Gastroesophageal sphincter (tissue), 4 donors: ENCODE measurements at regions not wholly inside any gene's neighbourhood (a gene's known extent, or its start where the extent isn't known, plus 50 kb on each side); places are given as distances from the start of the nearest gene placed in this dataset.

Experiments
- ATAC-seq: fragments of 150-250 bp; one replicate; pipeline ENCODE4 v1.9.1; 2016; ENCODE audit warnings: mild to moderate bottlenecking, moderate library complexity
- H3K27ac ChIP-seq, 4 donors: fragments of 200-600 bp; sonication (generic) in 3 of 4; 1 replicate in 3 of 4; 2 replicates in 1 of 4; pipeline ENCODE4 v1.5.1; 2016 to 2019
- H3K27me3 ChIP-seq: fragments of 200-600 bp; sonication (generic); one replicate; pipeline ENCODE4 v1.5.1; 2019
- H3K36me3 ChIP-seq, 2 donors: fragments of 200-600 bp; sonication (generic); one replicate each; pipeline ENCODE4 v1.5.1; 2019; ENCODE audit warnings: control low read depth in 1 of 2
- H3K4me1 ChIP-seq, 3 donors: fragments of 200-600 bp; sonication (generic); 1 replicate in 2 of 3; 2 replicates in 1 of 3; pipeline ENCODE4 v1.5.1; 2016 to 2019; ENCODE audit warnings: control low read depth in 2 of 3
- H3K4me3 ChIP-seq, 2 donors: fragments of 200-600 bp; sonication (generic); one replicate each; pipeline ENCODE4 v1.5.1; 2019; ENCODE audit warnings: mild to moderate bottlenecking in 1 of 2, moderate library complexity in 1 of 2
- H3K9me3 ChIP-seq, 3 donors: fragments of 200-600 bp; sonication (generic); one replicate each; pipeline ENCODE4 v1.5.1; 2017 to 2019; ENCODE audit warnings: control low read depth in 2 of 3
- EP300 ChIP-seq: sonication (generic); formaldehyde crosslinking; IDR thresholded peaks from one replicate; pipeline ENCODE4 v1.6.1; 2017; ENCODE audit warnings: antibody characterized with exemption, mild to moderate bottlenecking
- POLR2A ChIP-seq, 2 donors: fragments of 450-650 bp; IDR thresholded peaks; one replicate each; pipeline ENCODE4 v1.6.1; 2017; ENCODE audit warnings: antibody characterized with exemption in 2 of 2, mild to moderate bottlenecking in 2 of 2, moderate library complexity in 1 of 2
- POLR2AphosphoS5 ChIP-seq: sonication (generic); formaldehyde crosslinking; IDR thresholded peaks from one replicate; pipeline ENCODE4 v1.6.1; 2017; ENCODE audit warnings: antibody characterized with exemption
- WGBS, 2 donors: methylation state at CpG; one replicate each; pipeline ENCODE4 v1.1.5; 2018; ENCODE audit warnings: low coverage in 1 of 2; 5-methylcytosine and 5-hydroxymethylcytosine counted together
- TF ChIP-seq, protein P1 (sequence below), 4 experiments: fragments of 200-600 bp in 2 of 4; fragments of 450-650 bp in 2 of 4; sonication (generic) in 1 of 4; IDR thresholded peaks; one replicate each; pipeline ENCODE4 v1.5.1; 2017 to 2019; ENCODE audit warnings: antibody characterized with exemption in 4 of 4, mild to moderate bottlenecking in 2 of 4, moderate library complexity in 2 of 4

DNA sequence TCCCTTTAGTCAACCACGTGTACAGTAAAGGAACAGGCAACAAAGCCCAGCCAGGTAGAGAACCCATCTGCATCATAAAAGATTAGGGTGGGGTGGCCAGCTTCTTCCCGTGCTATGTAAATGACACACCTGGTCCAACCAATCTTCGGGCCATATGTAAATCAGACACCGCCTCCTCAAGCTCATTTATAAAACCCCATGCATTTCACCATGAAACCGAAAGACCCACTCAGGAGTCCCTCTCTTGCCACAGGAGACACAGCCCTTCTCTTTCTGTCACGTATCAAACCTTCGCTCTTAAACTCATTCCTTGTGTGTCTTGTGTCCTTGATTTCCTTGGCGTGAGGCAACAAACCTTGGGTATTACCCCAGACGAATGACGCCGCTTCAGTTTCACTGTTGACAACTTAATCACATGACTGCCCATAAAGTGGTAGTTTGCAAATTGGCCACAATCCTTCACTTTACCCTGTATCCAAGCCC, 59.8 kb upstream of the TBPL2 start:
- TF ChIP-seq POLR2AphosphoS5, result no peak
- TF ChIP-seq, protein P1, sequence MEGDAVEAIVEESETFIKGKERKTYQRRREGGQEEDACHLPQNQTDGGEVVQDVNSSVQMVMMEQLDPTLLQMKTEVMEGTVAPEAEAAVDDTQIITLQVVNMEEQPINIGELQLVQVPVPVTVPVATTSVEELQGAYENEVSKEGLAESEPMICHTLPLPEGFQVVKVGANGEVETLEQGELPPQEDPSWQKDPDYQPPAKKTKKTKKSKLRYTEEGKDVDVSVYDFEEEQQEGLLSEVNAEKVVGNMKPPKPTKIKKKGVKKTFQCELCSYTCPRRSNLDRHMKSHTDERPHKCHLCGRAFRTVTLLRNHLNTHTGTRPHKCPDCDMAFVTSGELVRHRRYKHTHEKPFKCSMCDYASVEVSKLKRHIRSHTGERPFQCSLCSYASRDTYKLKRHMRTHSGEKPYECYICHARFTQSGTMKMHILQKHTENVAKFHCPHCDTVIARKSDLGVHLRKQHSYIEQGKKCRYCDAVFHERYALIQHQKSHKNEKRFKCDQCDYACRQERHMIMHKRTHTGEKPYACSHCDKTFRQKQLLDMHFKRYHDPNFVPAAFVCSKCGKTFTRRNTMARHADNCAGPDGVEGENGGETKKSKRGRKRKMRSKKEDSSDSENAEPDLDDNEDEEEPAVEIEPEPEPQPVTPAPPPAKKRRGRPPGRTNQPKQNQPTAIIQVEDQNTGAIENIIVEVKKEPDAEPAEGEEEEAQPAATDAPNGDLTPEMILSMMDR (IDR thresholded peaks at IDR 0.05), result no peak
- no peak for TF ChIP-seq EP300
- Histone ChIP-seq H3K27ac (no peak overlapping the region), H3K27me3 (no peaks in the 10 kb centered on the region), H3K36me3 (no peaks in the 10 kb centered on the region), H3K4me3 (no peak overlapping the region), H3K4me1 (no peaks in the 10 kb centered on the region), H3K9me3 (no peaks in the 10 kb centered on the region)
- WGBS, 2 donors, result 83 to 85% methylated on average over 10 of the region's 11 CpGs
- no peak for ATAC-seq

GRCh38 chr14:55500708-55501107, 60.3 kb upstream of the TBPL2 start:
- 88% methylated on average over 3 of the region's 3 CpGs; no CpG with 5 or more reads in 1 of the 2 donors for WGBS, 2 donors
- H3K27ac ChIP-seq, result no peak overlapping the region
- no peaks in the 10 kb centered on the region for H3K9me3 ChIP-seq
- no peak for TF ChIP-seq POLR2AphosphoS5
- no peak for TF ChIP-seq POLR2A (IDR thresholded peaks at IDR 0.05)
- TF ChIP-seq EP300, result no peak
- TF ChIP-seq, protein P1 (IDR thresholded peaks at IDR 0.05), result no peak
- ATAC-seq, result no peak
- H3K36me3 ChIP-seq, result no peaks in the 10 kb centered on the region
- no peaks in the 10 kb centered on the region for H3K27me3 ChIP-seq
- no peaks in the 10 kb centered on the region for H3K4me1 ChIP-seq
- H3K4me3 ChIP-seq, result no peak overlapping the region

DNA sequence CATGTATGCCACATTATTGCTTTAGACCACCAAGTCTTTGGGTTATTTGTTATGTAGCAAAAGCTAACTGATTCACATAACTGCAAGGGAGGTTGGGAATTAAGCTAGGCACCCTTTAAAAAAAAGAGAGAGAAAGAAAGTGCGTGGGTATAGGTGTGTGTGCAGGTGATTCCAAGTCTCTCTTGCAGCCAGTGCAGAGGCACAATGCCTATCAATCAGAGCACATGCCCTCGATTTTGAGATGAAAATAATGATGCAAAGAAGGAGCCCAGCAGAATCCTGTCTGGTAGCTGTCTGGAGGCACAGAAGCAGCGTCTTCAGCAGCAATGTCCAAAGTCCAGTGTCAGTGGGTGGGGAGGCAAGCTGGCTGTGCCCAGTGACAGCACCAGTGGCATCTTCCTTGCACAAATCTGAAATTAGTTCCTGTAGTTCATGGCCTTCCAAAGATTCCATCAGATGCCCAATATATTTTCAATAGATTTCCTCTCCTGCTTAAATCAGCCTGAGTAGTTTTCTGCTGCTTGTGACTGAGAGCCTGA, 62.4 kb upstream of the TBPL2 start:
- ATAC-seq, result no peak
- Histone ChIP-seq H3K27me3 (no peaks in the 10 kb centered on the region), H3K36me3 (no peaks in the 10 kb centered on the region), H3K27ac (no peak overlapping the region), H3K4me3 (no peak overlapping the region), H3K4me1 (no peaks in the 10 kb centered on the region), H3K9me3 (no peaks in the 10 kb centered on the region)
- TF ChIP-seq, protein P1 (IDR thresholded peaks at IDR 0.05), result no peak
- no peak for TF ChIP-seq EP300
- no peak for TF ChIP-seq POLR2AphosphoS5
- TF ChIP-seq POLR2A (IDR thresholded peaks at IDR 0.05), result no peak
- 72 to 81% methylated on average over 2 to 3 of the region's 3 CpGs for WGBS, 2 donors

DNA sequence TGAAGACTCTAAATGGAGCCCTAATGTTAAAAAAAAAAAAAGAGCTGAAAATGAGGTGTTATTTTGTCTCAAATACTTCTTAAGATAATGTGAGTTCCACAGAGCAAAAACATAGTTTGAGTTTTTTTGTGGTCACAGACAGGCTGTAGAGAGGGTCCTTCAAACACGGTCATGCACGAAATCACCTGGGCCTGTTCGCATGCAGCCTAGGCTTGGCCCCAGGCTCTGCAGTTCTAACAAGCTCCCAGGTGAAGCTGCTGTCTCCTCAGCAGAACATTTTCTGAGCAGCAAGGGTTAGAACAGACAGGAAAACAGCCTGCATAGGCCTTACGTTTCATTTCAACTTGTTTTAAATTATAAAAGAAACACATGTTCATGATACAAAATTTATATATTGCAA, 65.4 kb upstream of the TBPL2 start:
- Histone ChIP-seq H3K27ac (no peak overlapping the region), H3K36me3 (no peaks in the 10 kb centered on the region)
- whole genome bisulfite sequencing, 2 donors, result 87 to 94% methylated on average over 4 of the region's 4 CpGs

GRCh38 chr14:55508676-55509075, 68.3 kb upstream of the TBPL2 start:
- no peak for ATAC-seq
- WGBS, 2 donors, result 59 to 100% methylated on average over 1 of the region's 1 CpG
- H3K36me3 ChIP-seq, result no peaks in the 10 kb centered on the region
- H3K9me3 ChIP-seq, result no peaks in the 10 kb centered on the region
- H3K27me3 ChIP-seq, result no peaks in the 10 kb centered on the region
- H3K27ac ChIP-seq, result no peak overlapping the region
- no peak for TF ChIP-seq POLR2AphosphoS5
- TF ChIP-seq EP300, result no peak
- TF ChIP-seq, protein P1 (IDR thresholded peaks at IDR 0.05), result no peak
- no peak overlapping the region for H3K4me3 ChIP-seq
- no peaks in the 10 kb centered on the region for H3K4me1 ChIP-seq

More for the DNA sequence above, 65.4 kb upstream of the TBPL2 start:
- Histone ChIP-seq H3K9me3 (no peaks in the 10 kb centered on the region), H3K4me3 (no peak overlapping the region), H3K27me3 (no peaks in the 10 kb centered on the region), H3K4me1 (no peaks in the 10 kb centered on the region)
- TF ChIP-seq, protein P1 (IDR thresholded peaks at IDR 0.05), result no peak
- TF ChIP-seq POLR2AphosphoS5 (no peak), EP300 (no peak), POLR2A (IDR thresholded peaks at IDR 0.05) (no peak)
- ATAC-seq, result no peak
